Osteocyte (in vitro differentiated cells): ENCODE measurements at regions not wholly inside any gene's neighbourhood (a gene's known extent, or its start where the extent isn't known, plus 50 kb on each side); places are given as distances from the start of the nearest gene placed in this dataset.

Source experiments
- DNase-seq: peaks from one replicate; pipeline ENCODE4 v3.0.0; 2021; ENCODE audit warnings: mixed read lengths; ENCODE audit not compliant: unreplicated experiment; ENCODE audit errors: extremely low spot score
- H3K27ac Mint-ChIP-seq: one replicate; pipeline ENCODE4 v1.8.0; 2021; ENCODE audit warnings: mild to moderate bottlenecking, mixed read lengths; ENCODE audit not compliant: unreplicated experiment
- H3K27me3 Mint-ChIP-seq: one replicate; pipeline ENCODE4 v1.8.0; 2021; ENCODE audit warnings: mixed read lengths; ENCODE audit not compliant: unreplicated experiment
- H3K36me3 Mint-ChIP-seq: one replicate; pipeline ENCODE4 v1.8.0; 2021; ENCODE audit warnings: mixed read lengths; ENCODE audit not compliant: unreplicated experiment
- H3K4me1 Mint-ChIP-seq: one replicate; pipeline ENCODE4 v1.8.0; 2021; ENCODE audit warnings: mixed read lengths; ENCODE audit not compliant: unreplicated experiment
- H3K4me3 Mint-ChIP-seq: one replicate; pipeline ENCODE4 v1.8.0; 2021; ENCODE audit warnings: mild to moderate bottlenecking, moderate library complexity, mixed read lengths; ENCODE audit not compliant: unreplicated experiment
- H3K9me3 Mint-ChIP-seq: one replicate; pipeline ENCODE4 v1.8.0; 2021; ENCODE audit warnings: mixed read lengths; ENCODE audit not compliant: unreplicated experiment
- CTCF ChIP-seq: fragments of 200-600 bp; sonication (generic); IDR thresholded peaks from 2 replicates; pipeline ENCODE4 v1.5.0; 2021; ENCODE audit warnings: antibody characterized with exemption, mild to moderate bottlenecking, moderate library complexity

- DNase-seq = no peak
- TF ChIP-seq CTCF = no peak
- Mint-ChIP-seq H3K4me1 (no peaks in the 10 kb centered on the region), H3K27ac (no peak overlapping the region), H3K4me3 (no peak overlapping the region), H3K27me3 (peaks cover 6% of the 10 kb centered on the region), H3K36me3 (no peaks in the 10 kb centered on the region), H3K9me3 (no peaks in the 10 kb centered on the region)
Observed at GRCh38 chr4:85168234-85168834, 201.8 kb upstream of the WDFY3 start.

GRCh38 chr4:85170241-85170640 is 203.8 kb upstream of the WDFY3 start:
- H3K36me3 Mint-ChIP-seq = no peaks in the 10 kb centered on the region
- H3K27ac Mint-ChIP-seq = no peak overlapping the region
- no peak for DNase-seq
- no peaks in the 10 kb centered on the region for H3K9me3 Mint-ChIP-seq
- peaks cover 2% of the 10 kb centered on the region for H3K27me3 Mint-ChIP-seq
- no peak for TF ChIP-seq CTCF
- no peaks in the 10 kb centered on the region for H3K4me1 Mint-ChIP-seq
- no peak overlapping the region for H3K4me3 Mint-ChIP-seq

GRCh38 chr4:85175190-85175589 is 208.7 kb upstream of the WDFY3 start:
- no peak for TF ChIP-seq CTCF
- no peak for DNase-seq
- H3K4me1 Mint-ChIP-seq = no peaks in the 10 kb centered on the region
- H3K27ac Mint-ChIP-seq = no peak overlapping the region
- peaks cover 10% of the 10 kb centered on the region for H3K27me3 Mint-ChIP-seq
- no peak overlapping the region for H3K4me3 Mint-ChIP-seq
- no peaks in the 10 kb centered on the region for H3K36me3 Mint-ChIP-seq
- H3K9me3 Mint-ChIP-seq = no peaks in the 10 kb centered on the region

GRCh38 chr4:85177092-85177491 is 210.6 kb upstream of the WDFY3 start:
- Mint-ChIP-seq H3K27ac (no peak overlapping the region), H3K36me3 (no peaks in the 10 kb centered on the region), H3K4me1 (no peaks in the 10 kb centered on the region), H3K27me3 (peaks cover 10% of the 10 kb centered on the region), H3K4me3 (no peak overlapping the region), H3K9me3 (no peaks in the 10 kb centered on the region)
- no peak for TF ChIP-seq CTCF
- no peak for DNase-seq

GRCh38 chr4:85177679-85178078 is 211.2 kb upstream of the WDFY3 start:
- no peak for TF ChIP-seq CTCF
- Mint-ChIP-seq H3K27ac (no peak overlapping the region), H3K4me3 (no peak overlapping the region), H3K9me3 (no peaks in the 10 kb centered on the region), H3K4me1 (no peaks in the 10 kb centered on the region), H3K36me3 (no peaks in the 10 kb centered on the region), H3K27me3 (peaks cover 10% of the 10 kb centered on the region)
- no peak for DNase-seq
